ENCODE measurements at regions not wholly inside any gene's neighbourhood (a gene's known extent, or its start where the extent isn't known, plus 50 kb on each side); places are given as distances from the start of the nearest gene placed in this dataset.
A peak's percentile ranks its signal among the peaks of the same experiment; 100 is the strongest.

DNA sequence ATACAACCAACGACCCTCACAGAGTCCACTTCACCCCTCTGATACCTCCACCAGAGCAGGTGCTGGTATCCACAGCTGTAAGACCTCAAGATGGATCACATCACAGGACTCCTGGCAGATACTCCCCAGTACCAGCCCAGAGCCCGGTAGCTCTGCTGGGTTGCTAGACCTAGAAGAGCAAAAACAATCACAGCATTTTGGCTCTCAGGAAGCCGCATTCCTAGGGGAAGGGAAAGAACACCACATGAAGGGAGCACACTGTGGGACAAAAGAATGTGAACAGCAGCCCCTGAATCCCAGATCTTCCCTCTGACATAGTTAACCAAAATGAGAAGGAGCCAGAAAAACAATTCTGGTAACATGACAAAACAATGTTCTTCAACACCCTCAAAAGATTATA lies 303.1 kb upstream of the GRIA3 start:
- Histone ChIP-seq H3K4me3 (ENCODE audit: low read depth, low read length) (no peak overlapping the region), H3K27me3 (ENCODE audit: control insufficient read depth, insufficient read depth, low read length) (no peaks in the 10 kb centered on the region), H3K36me3 (ENCODE audit: control insufficient read depth, insufficient read depth, low read length) (no peaks in the 10 kb centered on the region)
- DNase-seq (ENCODE audit: low read depth) (no peak), FAIRE-seq (no peak)
- TF ChIP-seq, protein P1, sequence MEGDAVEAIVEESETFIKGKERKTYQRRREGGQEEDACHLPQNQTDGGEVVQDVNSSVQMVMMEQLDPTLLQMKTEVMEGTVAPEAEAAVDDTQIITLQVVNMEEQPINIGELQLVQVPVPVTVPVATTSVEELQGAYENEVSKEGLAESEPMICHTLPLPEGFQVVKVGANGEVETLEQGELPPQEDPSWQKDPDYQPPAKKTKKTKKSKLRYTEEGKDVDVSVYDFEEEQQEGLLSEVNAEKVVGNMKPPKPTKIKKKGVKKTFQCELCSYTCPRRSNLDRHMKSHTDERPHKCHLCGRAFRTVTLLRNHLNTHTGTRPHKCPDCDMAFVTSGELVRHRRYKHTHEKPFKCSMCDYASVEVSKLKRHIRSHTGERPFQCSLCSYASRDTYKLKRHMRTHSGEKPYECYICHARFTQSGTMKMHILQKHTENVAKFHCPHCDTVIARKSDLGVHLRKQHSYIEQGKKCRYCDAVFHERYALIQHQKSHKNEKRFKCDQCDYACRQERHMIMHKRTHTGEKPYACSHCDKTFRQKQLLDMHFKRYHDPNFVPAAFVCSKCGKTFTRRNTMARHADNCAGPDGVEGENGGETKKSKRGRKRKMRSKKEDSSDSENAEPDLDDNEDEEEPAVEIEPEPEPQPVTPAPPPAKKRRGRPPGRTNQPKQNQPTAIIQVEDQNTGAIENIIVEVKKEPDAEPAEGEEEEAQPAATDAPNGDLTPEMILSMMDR (IDR thresholded peaks at IDR 0.05; ENCODE audit: insufficient read depth, low read length, severe bottlenecking): no peak

GRCh38 chrX:122890729-122891128 lies 293.3 kb upstream of the GRIA3 start:
- Histone ChIP-seq H3K27me3 (ENCODE audit: control insufficient read depth, insufficient read depth, low read length) (no peaks in the 10 kb centered on the region), H3K4me3 (ENCODE audit: low read depth, low read length) (no peak overlapping the region), H3K36me3 (ENCODE audit: control insufficient read depth, insufficient read depth, low read length) (no peaks in the 10 kb centered on the region)
- FAIRE-seq (no peak), DNase-seq (ENCODE audit: low read depth) (no peak)
- TF ChIP-seq, protein P1 (IDR thresholded peaks at IDR 0.05; ENCODE audit: insufficient read depth, low read length, severe bottlenecking): no peak

DNA sequence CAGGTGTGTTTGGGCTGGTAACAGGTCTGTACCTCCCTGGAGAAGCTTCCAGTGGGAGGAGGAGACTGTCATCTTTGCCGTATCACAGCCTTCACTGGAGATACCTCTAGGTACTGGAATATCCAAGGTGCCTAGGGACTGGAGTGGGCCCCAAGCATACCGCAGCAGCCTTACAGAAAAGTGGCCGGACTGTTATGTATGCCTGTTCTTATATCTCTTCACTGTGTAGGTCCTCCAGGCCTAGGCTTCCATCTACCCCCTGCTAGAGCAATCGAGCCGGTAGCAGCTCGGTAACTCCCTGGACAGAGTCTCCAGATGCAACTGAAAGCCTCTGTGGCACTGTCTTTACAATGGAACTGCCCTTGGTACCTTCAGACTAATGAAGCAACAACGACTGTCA lies 277.4 kb upstream of the GRIA3 start:
- TF ChIP-seq, protein P1 (IDR thresholded peaks at IDR 0.05; ENCODE audit: insufficient read depth, low read length, severe bottlenecking): no peak
- H3K4me3 ChIP-seq (ENCODE audit: low read depth, low read length): no peak overlapping the region
- H3K27me3 ChIP-seq (ENCODE audit: control insufficient read depth, insufficient read depth, low read length): no peaks in the 10 kb centered on the region
- H3K36me3 ChIP-seq (ENCODE audit: control insufficient read depth, insufficient read depth, low read length): no peaks in the 10 kb centered on the region
- DNase-seq (ENCODE audit: low read depth): no peak
- FAIRE-seq: peak; percentile 18

- no peak for FAIRE-seq
- no peak overlapping the region for H3K4me3 ChIP-seq (ENCODE audit: low read depth, low read length)
- no peaks in the 10 kb centered on the region for H3K36me3 ChIP-seq (ENCODE audit: control insufficient read depth, insufficient read depth, low read length)
- no peaks in the 10 kb centered on the region for H3K27me3 ChIP-seq (ENCODE audit: control insufficient read depth, insufficient read depth, low read length)
- no peak for DNase-seq (ENCODE audit: low read depth)
- TF ChIP-seq, protein P1 (IDR thresholded peaks at IDR 0.05; ENCODE audit: insufficient read depth, low read length, severe bottlenecking): no peak
Measured at GRCh38 chrX:122907375-122907774, 276.7 kb upstream of the GRIA3 start.

DNA sequence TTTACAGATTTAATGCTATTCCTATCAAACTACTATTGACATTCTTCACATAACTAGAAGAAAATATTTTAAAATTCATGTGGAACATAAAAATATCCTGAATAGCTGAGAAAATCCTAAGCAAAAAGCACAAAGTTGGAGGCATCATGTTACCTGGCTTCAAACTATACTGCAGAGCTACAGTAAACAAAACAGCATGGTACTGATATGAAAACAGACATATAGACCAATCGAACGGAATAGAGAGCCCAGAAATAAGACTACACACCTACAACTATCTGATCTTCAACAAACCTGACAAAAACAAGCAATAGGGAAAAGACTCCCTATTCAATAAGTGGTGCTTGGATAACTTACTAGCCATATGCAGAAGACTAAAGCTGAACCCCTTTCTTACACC lies 273.4 kb upstream of the GRIA3 start:
- H3K36me3 ChIP-seq (ENCODE audit: control insufficient read depth, insufficient read depth, low read length): no peaks in the 10 kb centered on the region
- H3K27me3 ChIP-seq (ENCODE audit: control insufficient read depth, insufficient read depth, low read length): no peaks in the 10 kb centered on the region
- TF ChIP-seq, protein P1 (IDR thresholded peaks at IDR 0.05; ENCODE audit: insufficient read depth, low read length, severe bottlenecking): no peak
- no peak for FAIRE-seq
- no peak overlapping the region for H3K4me3 ChIP-seq (ENCODE audit: low read depth, low read length)
- DNase-seq (ENCODE audit: low read depth): no peak

- Histone ChIP-seq H3K4me3 (ENCODE audit: low read depth, low read length) (no peak overlapping the region), H3K27me3 (ENCODE audit: control insufficient read depth, insufficient read depth, low read length) (no peaks in the 10 kb centered on the region), H3K36me3 (ENCODE audit: control insufficient read depth, insufficient read depth, low read length) (no peaks in the 10 kb centered on the region)
- no peak for DNase-seq (ENCODE audit: low read depth)
- no peak for FAIRE-seq
- TF ChIP-seq, protein P1 (IDR thresholded peaks at IDR 0.05; ENCODE audit: insufficient read depth, low read length, severe bottlenecking): no peak
Measured at GRCh38 chrX:122913134-122913533, 270.9 kb upstream of the GRIA3 start.
